Left renal cortex interstitium (tissue), 4 donors: ENCODE measurements at regions not wholly inside any gene's neighbourhood (a gene's known extent, or its start where the extent isn't known, plus 50 kb on each side); places are given as distances from the start of the nearest gene placed in this dataset.
A peak's percentile ranks its signal among the peaks of the same experiment; 100 is the strongest.

Source experiments
- DNase-seq, 4 donors: peaks; one replicate each; pipeline ENCODE4 v3.0.0-alpha.2; 2013; ENCODE audit warnings: low read depth in 4 of 4, low spot score in 2 of 4, missing footprints in 1 of 4

DNA sequence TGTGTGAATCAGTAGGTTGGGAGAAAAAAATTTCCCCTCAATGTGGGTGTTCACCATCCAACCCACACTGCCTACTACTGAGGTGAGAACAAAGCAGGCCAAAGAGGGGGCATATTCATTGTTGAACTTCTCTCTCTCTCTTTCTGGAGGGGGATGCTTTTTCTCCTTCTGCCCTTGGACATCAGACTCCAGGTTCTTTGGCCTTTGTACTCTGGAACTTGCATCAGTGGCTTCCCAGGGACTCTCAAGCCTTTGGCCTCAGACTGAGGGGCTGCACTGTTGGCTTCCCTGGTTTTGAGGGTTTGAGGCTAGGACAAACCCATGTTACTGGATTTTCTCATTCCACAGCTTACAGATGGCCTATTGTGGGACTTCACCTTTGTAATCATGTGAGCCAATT is 417.2 kb downstream of the ELAVL2 start:
- DNase-seq = no peak

DNA sequence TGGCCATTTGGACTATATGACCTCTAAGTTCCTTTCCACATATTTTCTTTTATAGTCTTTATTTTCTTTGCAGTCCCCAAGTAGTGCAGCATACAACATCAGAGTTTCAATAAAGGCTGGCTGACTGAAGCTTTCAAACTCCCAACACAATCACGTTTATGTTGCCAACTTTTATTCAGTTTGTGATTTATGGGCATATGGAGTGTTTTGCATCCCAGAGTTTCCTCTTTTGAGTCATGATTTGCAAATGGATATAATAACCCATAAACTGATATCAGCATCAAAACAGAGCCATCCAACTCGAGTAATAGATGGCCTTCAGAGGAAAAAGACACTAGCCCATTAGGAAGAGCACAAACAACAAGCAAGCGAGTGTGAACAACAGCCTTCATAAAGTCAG is 414.0 kb downstream of the ELAVL2 start:
- no peak for DNase-seq

DNA sequence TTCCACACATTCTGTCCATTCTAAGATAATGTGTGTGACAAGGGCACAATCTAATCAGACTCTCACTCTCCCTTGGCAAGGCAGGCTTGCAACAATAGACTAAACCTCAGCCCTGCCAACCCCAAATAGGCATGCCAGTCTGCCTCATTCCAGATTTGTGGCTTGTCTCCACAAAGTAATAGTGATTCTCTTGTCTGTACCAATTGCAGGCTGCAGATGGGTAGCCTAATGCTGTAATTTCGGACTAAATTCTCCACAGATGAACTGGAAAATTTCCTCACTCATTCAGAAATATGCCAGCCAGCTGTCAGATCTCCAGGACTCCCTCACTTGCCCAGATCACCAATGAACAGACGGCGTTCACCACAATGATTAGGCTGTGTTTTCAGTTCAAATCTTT is 413.6 kb downstream of the ELAVL2 start:
- no peak for DNase-seq

DNA sequence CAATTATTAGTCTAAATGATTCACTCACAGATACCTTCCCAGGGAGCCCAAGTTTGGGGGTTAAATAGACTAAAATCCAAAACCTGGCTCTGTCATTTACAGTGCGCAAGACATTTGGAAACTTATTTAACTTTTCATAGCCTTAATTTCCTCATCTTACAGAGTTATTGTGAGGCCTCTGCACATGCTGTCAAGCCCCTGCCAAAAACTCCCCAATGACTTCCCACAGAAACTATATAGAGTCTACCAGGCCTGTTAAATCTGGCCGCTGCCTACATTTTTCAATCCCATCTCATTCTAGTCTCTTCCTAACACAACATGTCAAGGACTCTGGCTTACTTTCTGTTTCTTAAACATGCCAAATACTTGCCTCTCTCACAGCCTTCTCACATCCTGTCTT is 412.5 kb downstream of the ELAVL2 start:
- no peak for DNase-seq

DNA sequence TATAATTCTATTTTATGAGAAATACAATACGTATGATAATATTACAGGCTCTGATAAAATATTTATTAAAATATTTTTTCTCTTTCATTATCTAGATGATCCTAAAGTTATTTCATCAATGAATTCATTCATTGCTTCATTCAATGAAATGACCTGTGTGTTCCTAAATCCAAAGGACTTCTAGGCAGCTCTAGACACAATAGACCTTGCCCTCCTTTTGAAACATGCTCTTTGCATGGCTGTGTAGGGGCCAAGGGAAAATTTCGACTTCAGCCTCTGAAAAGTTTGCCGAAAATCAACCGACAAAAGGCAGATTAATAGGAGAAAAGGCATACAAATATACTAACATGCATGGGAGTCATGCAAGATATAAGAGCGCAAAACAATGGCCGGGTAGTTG is 402.0 kb downstream of the ELAVL2 start:
- no peak for DNase-seq

DNA sequence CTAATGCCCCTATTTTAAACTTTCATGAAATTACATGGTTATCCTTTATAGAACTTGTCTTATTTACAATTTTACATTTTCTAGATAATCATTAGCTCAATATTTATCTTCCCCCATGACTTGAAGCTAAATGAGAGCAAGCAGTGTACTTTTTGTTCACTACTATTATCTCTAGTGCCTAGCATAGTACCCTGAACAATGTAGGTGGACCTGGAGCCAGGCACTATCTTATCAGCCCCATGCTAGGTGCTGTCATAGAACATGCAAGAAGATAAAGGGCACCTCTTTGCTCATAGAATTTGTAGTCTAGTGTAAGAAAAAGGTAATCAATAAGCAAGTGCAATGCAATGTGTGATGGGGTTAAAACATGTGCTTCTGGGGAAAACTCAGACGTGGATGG is 399.9 kb downstream of the ELAVL2 start:
- no peak for DNase-seq

DNA sequence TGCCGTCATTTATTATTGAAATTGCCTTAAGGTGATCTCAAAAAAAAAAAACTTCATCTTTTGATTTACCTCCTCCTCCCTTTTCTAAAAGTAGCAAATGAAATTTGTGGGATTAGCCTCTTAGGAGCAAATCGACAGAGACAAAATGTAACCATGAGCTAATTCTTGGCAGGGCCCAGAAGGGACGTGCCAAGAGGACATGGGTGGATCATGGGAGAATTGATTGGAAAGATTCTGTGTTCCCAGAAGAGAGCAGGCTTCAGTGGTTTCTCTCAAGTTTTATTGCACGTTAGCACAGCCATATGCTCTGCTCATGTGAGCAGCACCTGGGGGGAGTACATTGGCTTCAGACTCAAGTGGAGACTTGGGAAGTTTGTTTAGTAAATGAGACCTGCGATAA is 394.6 kb downstream of the ELAVL2 start:
- DNase-seq = no peak

DNA sequence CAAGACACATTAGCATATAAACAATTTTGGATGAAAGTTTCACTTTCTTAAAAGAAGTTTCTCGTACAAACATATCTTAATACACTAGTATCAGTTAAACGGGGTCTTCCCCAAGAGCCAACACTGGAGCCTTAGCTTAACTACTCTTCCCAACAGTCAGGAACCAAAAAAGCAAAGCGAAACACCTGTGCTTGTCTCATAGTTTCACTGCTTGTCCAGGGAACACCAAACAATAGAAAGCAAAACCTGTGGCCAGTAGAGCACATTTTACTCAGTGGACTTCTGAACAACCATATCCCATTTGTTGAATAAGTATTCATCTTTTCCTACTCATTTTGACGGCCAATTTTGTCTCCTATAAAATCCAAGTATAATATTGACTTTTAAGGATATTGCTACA is 391.4 kb downstream of the ELAVL2 start:
- DNase-seq = no peak

DNA sequence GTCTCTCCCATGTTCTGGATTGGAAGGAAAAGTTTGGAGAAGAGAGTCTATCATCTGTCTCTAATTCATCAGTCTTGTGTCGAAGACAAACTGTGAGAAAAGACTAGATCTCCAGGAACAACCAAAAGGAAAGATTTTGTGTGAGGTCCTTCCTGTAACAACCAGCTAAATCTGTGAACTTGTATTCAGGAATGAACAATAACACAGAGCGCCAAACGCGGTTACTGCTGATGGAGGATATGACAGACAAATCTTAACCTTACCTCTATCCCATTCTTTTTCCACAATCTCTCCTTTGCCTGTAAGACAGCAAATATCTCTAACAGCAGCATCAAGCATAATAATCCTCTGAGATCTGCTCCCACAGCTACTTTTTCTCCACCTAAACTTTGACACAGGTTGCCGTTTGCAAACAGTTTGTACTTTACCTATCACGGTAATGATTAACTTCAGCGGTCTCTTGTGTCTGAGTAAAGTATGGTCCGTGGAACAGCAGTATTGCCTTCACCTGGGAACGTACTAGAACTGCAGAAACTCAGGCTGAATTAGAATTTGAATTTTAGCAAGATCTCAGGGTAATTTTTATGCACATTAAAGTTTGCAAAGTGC is 387.6 kb downstream of the ELAVL2 start:
- no peak for DNase-seq

DNA sequence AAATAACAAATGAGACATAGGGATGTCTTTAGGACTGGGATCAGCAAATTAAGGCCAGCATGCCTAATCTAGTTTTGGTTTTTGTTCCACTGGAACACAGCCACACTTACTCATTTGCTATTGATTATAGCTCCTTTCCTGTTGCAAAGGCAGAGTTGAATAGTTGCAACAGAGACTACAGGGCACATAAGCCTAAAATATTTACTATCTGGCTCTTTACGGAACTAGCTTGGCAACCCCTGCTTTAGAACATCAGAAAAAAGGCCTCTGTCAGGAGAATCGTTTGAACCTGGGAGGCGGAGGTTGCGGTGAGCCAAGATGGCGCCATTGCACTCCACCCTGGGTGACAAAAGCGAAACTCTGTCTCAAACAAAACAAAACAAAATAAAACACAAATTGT is 384.8 kb downstream of the ELAVL2 start:
- no peak for DNase-seq

DNA sequence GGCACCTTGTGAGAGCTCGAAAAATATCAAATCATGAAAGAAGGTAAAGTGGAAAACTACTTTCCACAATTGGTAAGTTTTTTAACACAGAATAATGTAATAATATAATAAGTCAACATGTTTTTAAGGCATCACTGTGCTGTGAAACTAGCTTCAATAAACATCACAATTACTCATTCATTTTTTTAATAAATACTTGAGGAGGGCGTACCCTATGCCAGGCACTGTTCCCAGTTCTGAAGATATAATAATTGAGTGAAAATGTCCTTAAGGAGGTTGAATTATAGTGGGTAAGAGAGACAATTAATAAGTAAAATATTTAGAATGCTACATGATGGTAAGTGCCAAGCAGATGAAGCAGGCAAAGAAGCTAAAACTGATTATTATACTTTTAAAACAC is 381.4 kb downstream of the ELAVL2 start:
- DNase-seq = no peak

DNA sequence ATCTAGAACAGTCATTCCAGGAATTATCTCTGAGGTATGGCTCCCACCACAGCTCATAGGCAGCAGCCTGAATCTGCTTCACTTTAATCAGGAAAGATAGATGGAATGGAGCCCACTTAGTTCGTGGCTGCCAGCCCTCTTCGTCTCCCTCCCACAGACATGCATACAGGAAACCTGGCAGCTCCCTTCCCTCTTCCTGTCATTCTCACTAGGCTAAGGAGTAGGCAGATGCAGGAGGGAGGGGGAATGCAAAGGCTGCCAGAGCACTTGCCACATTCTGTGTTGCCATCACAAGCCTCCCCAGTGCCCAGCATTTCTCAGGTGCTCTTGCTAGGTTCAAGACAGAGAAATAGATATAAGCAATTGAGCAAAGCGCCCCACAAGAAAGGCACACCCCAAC is 378.9 kb downstream of the ELAVL2 start:
- DNase-seq = no peak

DNA sequence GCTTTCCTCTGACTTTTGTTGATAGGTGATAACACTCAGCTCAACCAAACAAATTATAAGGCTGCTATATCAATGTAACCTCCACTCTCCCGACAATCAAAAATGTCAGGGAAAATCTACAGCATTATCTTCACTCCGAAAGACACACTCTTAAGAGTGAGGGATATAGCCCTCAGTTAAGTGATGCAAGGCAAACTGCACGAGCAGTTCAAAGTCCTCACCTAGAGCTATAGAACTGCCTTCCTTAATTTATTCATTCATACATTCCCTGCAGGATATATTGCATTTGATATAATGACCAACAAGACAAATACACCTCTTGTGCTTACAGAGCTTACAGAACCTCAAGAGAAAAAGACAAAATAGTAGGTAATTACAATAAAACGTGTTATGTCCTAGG is 378.1 kb downstream of the ELAVL2 start:
- no peak for DNase-seq

DNA sequence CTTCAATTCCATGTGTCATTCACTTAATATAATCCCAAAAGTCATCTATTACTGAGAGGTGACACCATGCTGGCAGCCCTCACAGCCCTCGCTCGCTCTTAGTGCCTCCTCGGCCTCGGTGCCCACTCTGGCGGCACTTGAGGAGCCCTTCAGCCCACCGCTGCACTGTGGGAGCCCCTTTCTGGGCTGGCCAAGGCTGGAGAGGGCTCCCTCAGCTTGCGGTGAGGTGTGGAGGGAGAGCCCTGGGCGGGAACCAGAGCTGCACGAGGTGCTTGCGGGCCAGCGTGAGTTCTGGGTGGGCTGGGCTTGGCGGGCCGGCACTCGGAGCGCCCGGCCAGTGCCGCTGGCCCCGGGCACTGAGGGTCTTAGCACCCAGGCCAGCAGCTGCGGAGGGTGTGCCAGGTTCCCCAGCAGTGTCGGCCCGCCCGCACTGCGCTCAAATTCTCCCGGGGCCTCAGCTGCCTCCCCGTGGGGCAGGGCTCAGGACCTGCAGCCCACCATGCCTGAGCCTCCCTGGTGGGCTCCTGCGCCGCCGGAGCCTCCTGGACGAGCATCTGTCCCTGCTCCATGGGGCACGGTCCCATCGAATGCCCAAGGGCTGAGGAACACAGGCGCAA is 374.1 kb downstream of the ELAVL2 start:
- no peak for DNase-seq

DNA sequence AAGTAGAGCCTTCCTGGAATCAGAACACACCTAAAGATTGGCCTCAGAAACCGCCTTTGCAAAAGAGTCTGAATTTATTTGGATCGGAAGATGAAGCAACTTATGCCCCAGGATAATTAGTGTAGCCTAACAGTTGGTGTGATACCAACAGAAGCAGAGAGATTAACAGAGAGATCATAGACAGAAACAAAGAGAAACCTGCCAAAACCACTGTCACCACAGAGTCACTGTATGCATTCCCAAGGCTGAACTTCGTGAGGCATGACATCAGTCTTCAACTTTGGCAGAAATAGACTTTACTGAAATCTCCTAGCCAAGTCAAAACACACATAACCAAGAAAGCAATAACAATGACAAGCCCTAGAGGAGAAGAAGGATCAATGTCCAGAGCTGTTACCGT is 361.8 kb downstream of the ELAVL2 start:
- DNase-seq = no peak

DNA sequence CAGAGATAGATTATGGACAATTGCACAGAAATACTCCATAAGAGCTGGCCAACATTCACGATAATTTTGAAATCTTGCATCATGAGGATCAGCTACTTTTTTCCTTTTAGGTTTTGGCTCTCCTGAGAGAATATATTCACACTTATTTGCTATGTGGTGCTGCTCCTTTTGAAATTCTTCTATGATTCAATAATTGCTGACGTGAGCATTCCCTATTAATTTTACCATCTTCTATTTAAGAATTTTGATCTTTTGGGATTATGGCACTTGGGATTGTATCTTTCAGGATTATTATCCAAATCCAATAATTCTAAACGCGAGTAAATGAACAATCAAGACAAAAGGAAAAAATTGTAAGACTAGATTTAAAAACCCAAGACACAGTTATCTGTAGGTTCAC is 358.8 kb downstream of the ELAVL2 start:
- no peak for DNase-seq

DNA sequence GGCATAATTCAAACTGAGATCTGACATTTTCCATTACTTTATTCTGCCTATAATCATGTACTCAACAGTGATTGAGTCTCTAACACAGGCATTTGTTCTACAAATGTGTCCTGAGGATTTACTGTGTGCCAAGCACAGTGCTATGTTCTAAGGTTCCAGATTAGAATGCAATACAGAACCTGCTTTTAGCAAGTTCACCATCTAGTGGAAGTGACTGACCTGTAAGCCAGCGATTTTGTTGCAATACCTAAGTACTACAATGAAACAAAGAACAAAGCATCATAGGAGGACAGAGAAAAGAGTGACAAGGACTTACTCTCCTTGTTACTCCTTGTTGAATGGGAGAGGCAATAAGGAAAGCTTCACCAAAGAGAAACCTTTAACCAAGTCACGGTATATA is 348.1 kb downstream of the ELAVL2 start:
- no peak for DNase-seq

DNA sequence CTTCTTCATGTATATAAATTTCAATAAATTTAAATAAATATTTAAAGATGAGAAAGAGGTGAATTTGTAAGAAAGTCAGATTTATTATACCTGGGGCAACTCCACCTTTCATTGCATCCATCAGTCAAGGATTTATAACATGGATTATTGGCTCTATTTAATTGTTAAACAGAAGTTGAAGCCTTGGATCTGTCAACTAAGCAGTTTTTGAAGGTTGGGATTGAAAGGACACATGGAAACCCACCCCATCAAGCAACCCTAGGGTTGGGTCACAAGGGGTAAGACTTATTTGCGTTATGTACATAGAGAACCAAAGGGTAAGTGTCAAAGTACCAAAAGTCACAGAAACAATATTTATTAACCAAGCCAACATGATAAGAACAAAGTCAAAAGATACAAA is 342.5 kb downstream of the ELAVL2 start:
- DNase-seq = no peak

DNA sequence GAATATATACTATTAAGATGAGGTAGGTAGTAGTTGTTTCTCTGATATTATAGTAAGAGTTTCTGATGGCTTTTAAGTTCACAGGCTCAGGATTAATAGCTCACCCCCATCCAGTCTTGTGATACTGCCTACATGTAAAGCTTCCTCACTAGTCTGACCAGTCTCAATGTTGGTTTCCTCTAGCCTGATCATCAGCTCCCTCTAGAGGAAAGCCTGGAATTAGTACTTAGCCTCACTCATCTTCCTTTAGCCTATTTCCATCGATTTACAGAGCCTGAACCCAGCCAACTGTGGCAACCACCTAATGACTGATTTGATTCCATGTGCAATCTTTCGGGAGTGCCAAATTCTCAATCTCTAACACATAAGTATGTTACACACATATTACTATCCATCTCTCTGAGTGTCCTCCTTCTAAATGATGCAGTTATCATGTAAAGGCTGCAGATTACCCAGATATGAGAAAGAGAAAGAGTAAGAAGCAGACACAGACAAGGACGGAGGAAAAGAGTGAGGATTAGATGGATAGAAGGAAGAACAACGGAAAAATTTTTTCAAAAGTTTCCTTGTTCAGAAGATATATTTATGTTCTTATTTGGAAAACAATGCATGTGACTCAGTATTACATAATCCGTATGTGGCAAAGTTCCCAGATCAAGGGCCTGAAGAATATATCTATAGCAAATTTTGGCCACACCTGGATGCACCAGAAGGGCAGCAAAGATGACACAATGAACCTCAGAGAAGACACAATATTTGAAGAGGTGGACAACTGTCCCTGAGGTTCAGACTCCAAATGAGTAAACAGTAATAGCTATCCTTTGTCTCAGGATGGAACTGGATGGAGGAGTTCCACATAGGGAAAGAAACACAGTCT is 333.7 kb downstream of the ELAVL2 start:
- DNase-seq = peak; percentile 2 to 29 (median 10)

DNA sequence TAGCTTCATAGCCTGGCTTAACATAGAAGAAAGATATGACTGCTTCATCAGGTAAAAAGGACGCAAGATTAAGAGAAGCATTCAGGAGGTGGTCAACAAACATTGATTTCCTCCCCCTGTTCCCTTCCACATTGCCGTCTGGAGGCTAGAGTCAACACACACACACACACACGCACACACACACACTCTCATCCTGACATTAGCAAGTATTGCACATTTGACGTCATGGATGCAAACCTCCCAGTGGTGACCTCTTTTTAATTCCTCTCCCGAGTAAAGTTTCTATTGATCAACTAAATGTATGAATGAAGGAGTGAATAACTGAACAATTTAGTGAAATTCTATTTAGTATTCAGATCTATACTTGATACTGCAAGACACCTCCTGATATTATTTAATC is 332.8 kb downstream of the ELAVL2 start:
- DNase-seq = no peak

DNA sequence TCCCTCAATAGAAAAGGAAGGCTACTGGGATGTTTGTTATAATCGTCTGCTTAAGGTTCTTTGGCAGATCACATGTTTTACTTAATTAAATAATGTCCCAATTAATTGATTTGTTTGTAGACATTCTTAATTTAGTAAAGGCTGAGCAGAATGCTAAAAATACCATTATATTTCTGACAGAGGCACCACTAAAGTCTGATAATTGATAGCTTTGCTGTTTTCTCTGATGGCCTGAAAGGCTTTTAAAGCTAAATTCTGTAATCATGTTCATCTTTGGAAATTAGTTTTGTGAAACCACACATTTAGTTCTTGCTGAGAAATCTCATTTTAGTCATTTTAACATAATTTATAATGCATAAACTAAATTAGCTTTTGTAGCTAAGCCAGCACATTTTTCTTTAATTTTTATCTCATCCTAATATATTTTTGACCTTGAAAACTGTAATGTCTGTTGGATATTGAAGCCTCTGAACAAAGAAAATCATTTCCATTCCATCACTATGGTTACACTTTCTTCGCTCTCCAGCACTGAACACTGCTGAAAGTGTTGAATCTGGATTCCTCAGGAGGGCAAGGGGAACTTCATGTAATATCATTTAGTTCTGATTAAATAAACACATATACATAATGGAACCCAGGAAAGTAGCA is 329.4 kb downstream of the ELAVL2 start:
- no peak for DNase-seq

DNA sequence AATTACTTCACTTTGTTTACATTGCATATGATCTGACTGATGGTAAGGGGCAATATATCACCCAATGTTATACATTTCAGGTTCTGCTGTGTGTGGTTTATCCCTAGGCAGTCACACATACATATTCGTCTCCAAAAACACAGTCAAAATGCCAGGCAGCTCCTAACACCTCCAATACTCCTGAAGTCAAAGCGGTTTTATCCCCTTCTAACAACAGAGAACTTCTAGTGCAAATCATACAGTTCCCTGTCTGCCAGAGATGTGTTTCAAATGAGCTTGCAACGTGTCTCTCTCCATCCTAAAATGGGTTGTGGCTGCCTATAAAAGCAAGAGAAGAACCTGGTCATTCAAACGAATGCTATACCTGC is 328.9 kb downstream of the ELAVL2 start:
- no peak for DNase-seq
